Body of pancreas (tissue), 4 donors: ENCODE measurements at regions not wholly inside any gene's neighbourhood (a gene's known extent, or its start where the extent isn't known, plus 50 kb on each side); places are given as distances from the start of the nearest gene placed in this dataset.
"Not testable (repeated sequence)": the region's sequence is repeated elsewhere in the genome, so short reads cannot be mapped to it uniquely, and the experiment has no call there.

Experiments used
- ATAC-seq: fragments of 150-250 bp; one replicate; pipeline ENCODE4 v1.9.1; 2016
- DNase-seq, 4 donors: peaks; one replicate each; pipeline ENCODE4 v3.0.0-alpha.2; 2019
- H3K27ac ChIP-seq, 4 donors: fragments of 200-600 bp; sonication (generic); 1 replicate in 3 of 4; 2 replicates in 1 of 4; pipeline versions ENCODE4 v1.5.1 to v1.6.1; 2016 to 2019; ENCODE audit warnings: mild to moderate bottlenecking in 1 of 4, mixed read lengths in 1 of 4, moderate library complexity in 1 of 4
- H3K27me3 ChIP-seq, 2 donors: fragments of 200-600 bp; sonication (generic); one replicate each; pipeline ENCODE4 v1.6.0; 2016; ENCODE audit warnings: mild to moderate bottlenecking in 1 of 2
- H3K36me3 ChIP-seq, 2 donors: fragments of 200-600 bp; sonication (generic); replicated peaks in 1 of 2; 2 replicates each; pipeline ENCODE4 v1.5.1; 2016; ENCODE audit warnings: low read depth in 2 of 2; ENCODE audit not compliant: insufficient read depth in 1 of 2
- H3K4me1 ChIP-seq: fragments of 200-600 bp; sonication (generic); one replicate; pipeline ENCODE4 v1.6.0; 2016
- H3K4me3 ChIP-seq, 2 donors: fragments of 200-600 bp; sonication (generic); 1 replicate in 1 of 2; 2 replicates in 1 of 2; pipeline ENCODE4 v1.5.1; 2016 to 2019
- H3K9me3 ChIP-seq, 3 donors: fragments of 200-600 bp; sonication (generic); 1 replicate in 2 of 3; 2 replicates in 1 of 3; pipeline ENCODE4 v1.5.1; 2016
- CTCF ChIP-seq, 7 experiments: fragments of 450-650 bp in 4 of 7; fragments of 200-600 bp in 3 of 7; sonication (generic) in 3 of 7; IDR thresholded peaks; one replicate each; pipeline ENCODE4 v1.5.1; 2016 to 2019; ENCODE audit warnings: antibody characterized with exemption in 7 of 7
- POLR2A ChIP-seq, 3 donors: fragments of 450-650 bp; IDR thresholded peaks; one replicate each; pipeline ENCODE4 v1.6.1; 2016; ENCODE audit warnings: antibody characterized with exemption in 3 of 3, mild to moderate bottlenecking in 2 of 3
- WGBS, 2 donors: methylation state at CpG; one replicate each; pipeline ENCODE4 v1.1.5; 2017; 5-methylcytosine and 5-hydroxymethylcytosine counted together
- intact Hi-C: fragments of 100-400 bp; cut with DNase I; formaldehyde crosslinking; loops from one replicate; pipeline ENCODE4 v1.15.1; 2023

- no peaks in the 10 kb centered on the region for H3K36me3 ChIP-seq
- no peak overlapping the region for H3K4me3 ChIP-seq
- TF ChIP-seq POLR2A (IDR thresholded peaks at IDR 0.05), result no peak
- no peak for TF ChIP-seq CTCF (IDR thresholded peaks at IDR 0.05)
- WGBS, 2 donors, result 42 to 45% methylated on average over 6 of the region's 6 CpGs
- no peak overlapping the region for H3K27ac ChIP-seq
- intact Hi-C loops, result no loop called here
- ATAC-seq (no peak), DNase-seq (no peak)
- peaks cover 0 to 14% of the 10 kb centered on the region in 2 donors for H3K27me3 ChIP-seq
- no peaks in the 10 kb centered on the region for H3K9me3 ChIP-seq
- H3K4me1 ChIP-seq, result no peaks in the 10 kb centered on the region
Measured at GRCh38 chr22:47407461-47408025, 645.1 kb downstream of the TBC1D22A start.

GRCh38 chr22:47406896-47407295 is 644.4 kb downstream of the TBC1D22A start:
- intact Hi-C loops, result no loop called here
- no peak for ATAC-seq
- Histone ChIP-seq H3K27me3 (peaks cover 0 to 14% of the 10 kb centered on the region in 2 donors), H3K27ac (no peak overlapping the region), H3K9me3 (no peaks in the 10 kb centered on the region), H3K4me1 (no peaks in the 10 kb centered on the region), H3K4me3 (no peak overlapping the region), H3K36me3 (no peaks in the 10 kb centered on the region)
- TF ChIP-seq POLR2A (IDR thresholded peaks at IDR 0.05) (no peak), CTCF (IDR thresholded peaks at IDR 0.05) (no peak)
- 70% methylated on average over 11 of the region's 11 CpGs for WGBS, 2 donors
- DNase-seq, result no peak

- 67 to 70% methylated on average over 6 to 12 of the region's 12 CpGs for WGBS, 2 donors
- Histone ChIP-seq H3K4me3 (no peak overlapping the region), H3K9me3 (no peaks in the 10 kb centered on the region), H3K36me3 (no peaks in the 10 kb centered on the region), H3K4me1 (no peaks in the 10 kb centered on the region), H3K27ac (no peak overlapping the region), H3K27me3 (peaks cover 0 to 14% of the 10 kb centered on the region in 2 donors)
- DNase-seq (no peak), ATAC-seq (no peak)
- TF ChIP-seq CTCF (IDR thresholded peaks at IDR 0.05), result no peak
- TF ChIP-seq POLR2A (IDR thresholded peaks at IDR 0.05), result no peak
- intact Hi-C loops, result no loop called here
Measured at GRCh38 chr22:47406180-47406834, 643.9 kb downstream of the TBC1D22A start.

- H3K36me3 ChIP-seq, intact Hi-C loops, H3K27me3 ChIP-seq, H3K4me3 ChIP-seq, DNase-seq, ATAC-seq, H3K27ac ChIP-seq, H3K4me1 ChIP-seq, H3K9me3 ChIP-seq: not testable (repeated sequence)
- WGBS, 2 donors, result 75 to 84% methylated on average over 10 to 15 of the region's 15 CpGs
Measured at GRCh38 chr22:47405222-47405621, 642.8 kb downstream of the TBC1D22A start.

GRCh38 chr22:47402876-47403525 is 640.6 kb downstream of the TBC1D22A start:
- ATAC-seq (no peak), DNase-seq (no peak)
- Histone ChIP-seq H3K9me3 (no peaks in the 10 kb centered on the region), H3K4me1 (no peaks in the 10 kb centered on the region), H3K36me3 (no peaks in the 10 kb centered on the region), H3K27me3 (no peaks in the 10 kb centered on the region), H3K27ac (no peak overlapping the region), H3K4me3 (no peak overlapping the region)
- 62 to 84% methylated on average over 12 to 13 of the region's 14 CpGs for WGBS, 2 donors
- intact Hi-C loops, result no loop called here
- no peak for TF ChIP-seq CTCF (IDR thresholded peaks at IDR 0.05)
- TF ChIP-seq POLR2A (IDR thresholded peaks at IDR 0.05), result no peak
